HUES48 (cell line): ENCODE measurements at regions not wholly inside any gene's neighbourhood (a gene's known extent, or its start where the extent isn't known, plus 50 kb on each side); places are given as distances from the start of the nearest gene placed in this dataset.

Source experiments
- H3K27ac ChIP-seq: one replicate; pipeline ENCODE4 v1.7.0; 2013; ENCODE audit warnings: low read depth, low read length, inconsistent platforms
- H3K27me3 ChIP-seq: 2 replicates; pipeline ENCODE4 v1.6.1; 2013; ENCODE audit warnings: mild to moderate bottlenecking, low read length; ENCODE audit not compliant: control insufficient read depth, insufficient read depth
- H3K36me3 ChIP-seq: 2 replicates; pipeline ENCODE4 v1.6.1; 2013; ENCODE audit warnings: low read length; ENCODE audit not compliant: control insufficient read depth, insufficient read depth
- H3K4me1 ChIP-seq: 2 replicates; pipeline ENCODE4 v1.6.1; 2013; ENCODE audit warnings: mild to moderate bottlenecking, low read length; ENCODE audit not compliant: control insufficient read depth, insufficient read depth
- H3K4me3 ChIP-seq: 2 replicates; pipeline ENCODE4 v1.5.1; 2013; ENCODE audit warnings: mild to moderate bottlenecking, low read depth, low read length
- H3K9ac ChIP-seq: 2 replicates; pipeline ENCODE4 v1.6.1; 2013; ENCODE audit warnings: mild to moderate bottlenecking, low read depth, low read length, moderate library complexity
- H3K9me3 ChIP-seq: 2 replicates; pipeline ENCODE4 v1.6.1; 2013; ENCODE audit warnings: low read length; ENCODE audit not compliant: control insufficient read depth, insufficient read depth

DNA sequence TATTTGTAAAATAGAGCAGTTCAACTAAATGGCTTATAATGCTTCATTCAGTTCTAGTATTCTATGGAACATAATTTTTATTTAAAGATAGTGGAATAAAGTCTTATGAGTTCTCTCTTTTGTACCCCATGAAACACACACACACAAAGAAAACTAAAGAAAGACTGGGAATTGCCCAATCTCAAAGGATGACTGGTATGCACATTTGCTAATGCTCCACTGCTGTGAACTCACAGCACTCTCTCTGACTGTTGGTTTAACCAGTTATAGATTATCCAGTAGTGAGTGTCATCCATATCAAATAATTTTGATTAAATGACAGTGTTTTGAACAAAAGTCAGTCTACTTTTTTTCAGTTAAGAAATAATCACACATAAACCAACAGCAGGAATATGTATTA is 1082.4 kb upstream of the B3GALT2 start:
- peaks cover 7% of the 10 kb centered on the region; the same call in 1 of the 2 replicates for H3K9me3 ChIP-seq
- no peaks in the 10 kb centered on the region for H3K36me3 ChIP-seq
- H3K27ac ChIP-seq, result no peak overlapping the region
- no peaks in the 10 kb centered on the region for H3K27me3 ChIP-seq
- no peak overlapping the region for H3K4me3 ChIP-seq
- no peak overlapping the region for H3K9ac ChIP-seq
- no peaks in the 10 kb centered on the region for H3K4me1 ChIP-seq

DNA sequence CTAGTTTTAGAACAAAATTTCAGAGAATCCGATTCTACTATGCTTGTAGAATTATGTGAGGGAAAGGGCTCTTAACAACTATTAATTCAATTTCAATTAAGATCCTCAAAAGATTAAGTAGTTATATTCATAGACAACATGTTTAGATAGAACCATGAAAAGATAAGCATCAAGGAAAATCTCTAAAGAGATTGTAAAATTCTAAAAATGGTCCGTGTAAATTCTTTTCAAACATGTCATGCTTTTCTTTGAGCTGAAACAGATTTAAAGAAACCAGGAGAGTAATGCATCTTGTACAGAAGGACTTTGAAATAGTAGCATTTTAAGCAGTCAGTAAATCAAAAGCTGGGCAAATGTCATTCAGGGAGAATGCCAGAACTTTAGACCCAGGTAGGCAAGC is 1080.6 kb upstream of the B3GALT2 start:
- no peaks in the 10 kb centered on the region for H3K36me3 ChIP-seq
- H3K4me1 ChIP-seq, result no peaks in the 10 kb centered on the region
- H3K9ac ChIP-seq, result no peak overlapping the region
- H3K27me3 ChIP-seq, result no peaks in the 10 kb centered on the region
- no peak overlapping the region for H3K4me3 ChIP-seq
- peaks cover 15% of the 10 kb centered on the region; the same call in 1 of the 2 replicates for H3K9me3 ChIP-seq
- H3K27ac ChIP-seq, result no peak overlapping the region

DNA sequence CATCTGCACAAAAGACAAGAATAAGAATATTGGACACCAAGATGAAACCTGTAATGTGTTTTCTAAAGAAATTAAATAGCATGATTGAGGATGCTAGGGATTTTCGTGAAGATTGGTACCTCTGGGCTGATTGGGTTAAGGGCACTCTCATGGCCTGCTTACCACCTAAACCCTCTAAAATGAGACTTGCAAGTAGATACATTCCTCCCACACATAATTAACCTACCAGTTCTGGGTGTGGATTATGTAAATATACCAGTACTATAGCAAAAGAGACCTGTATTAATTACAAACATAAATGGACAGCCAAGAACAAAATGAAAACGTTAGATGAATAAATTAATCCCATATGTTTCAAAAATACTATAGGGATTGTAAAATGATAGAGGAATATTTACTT is 1069.6 kb upstream of the B3GALT2 start:
- no peaks in the 10 kb centered on the region for H3K36me3 ChIP-seq
- no peaks in the 10 kb centered on the region for H3K9me3 ChIP-seq
- no peak overlapping the region for H3K9ac ChIP-seq
- H3K27ac ChIP-seq, result no peak overlapping the region
- no peak overlapping the region for H3K4me3 ChIP-seq
- no peaks in the 10 kb centered on the region for H3K27me3 ChIP-seq
- H3K4me1 ChIP-seq, result no peaks in the 10 kb centered on the region

DNA sequence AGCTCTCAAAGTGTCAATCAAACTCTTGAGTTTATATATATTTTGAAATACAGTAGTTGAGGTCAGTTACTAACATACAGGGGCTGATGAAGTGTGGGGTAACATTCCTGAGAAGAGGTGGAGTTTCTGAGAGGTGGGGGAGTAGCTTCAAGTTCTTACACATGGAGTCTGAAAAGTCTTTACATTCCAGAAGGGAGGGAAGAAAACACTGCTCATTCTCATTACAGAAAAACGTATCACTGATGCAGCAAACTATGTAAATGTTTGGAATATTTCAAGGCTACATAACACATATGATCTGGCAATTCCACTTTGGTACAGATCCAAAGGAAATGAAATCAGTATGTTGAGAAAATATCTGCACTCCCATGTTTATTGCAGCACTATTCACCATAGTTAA is 1065.8 kb upstream of the B3GALT2 start:
- H3K9me3 ChIP-seq, result no peaks in the 10 kb centered on the region
- no peaks in the 10 kb centered on the region for H3K4me1 ChIP-seq
- H3K27ac ChIP-seq, result no peak overlapping the region
- H3K9ac ChIP-seq, result no peak overlapping the region
- H3K36me3 ChIP-seq, result no peaks in the 10 kb centered on the region
- H3K4me3 ChIP-seq, result no peak overlapping the region
- H3K27me3 ChIP-seq, result no peaks in the 10 kb centered on the region

DNA sequence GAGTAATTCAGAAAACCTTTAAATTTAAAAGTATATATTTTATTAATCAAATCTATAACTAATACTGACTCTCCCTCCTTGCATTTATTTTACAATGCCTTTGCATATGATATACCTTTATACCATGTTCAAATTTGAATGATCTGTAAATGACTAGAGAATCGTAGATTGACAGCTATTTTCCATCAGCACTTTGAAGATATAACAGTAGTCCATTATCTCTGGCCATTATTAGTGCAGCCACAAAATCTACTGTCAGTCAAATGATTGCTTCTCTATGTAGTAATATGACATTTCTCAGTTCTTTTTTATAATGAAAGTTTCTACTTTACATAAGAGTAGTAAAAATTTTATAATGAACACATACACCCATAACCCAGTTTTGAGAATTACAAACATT is 1054.8 kb upstream of the B3GALT2 start:
- H3K27ac ChIP-seq, result no peak overlapping the region
- no peak overlapping the region for H3K4me3 ChIP-seq
- H3K36me3 ChIP-seq, result no peaks in the 10 kb centered on the region
- H3K27me3 ChIP-seq, result no peaks in the 10 kb centered on the region
- no peak overlapping the region for H3K9ac ChIP-seq
- no peaks in the 10 kb centered on the region for H3K4me1 ChIP-seq
- no peaks in the 10 kb centered on the region for H3K9me3 ChIP-seq

DNA sequence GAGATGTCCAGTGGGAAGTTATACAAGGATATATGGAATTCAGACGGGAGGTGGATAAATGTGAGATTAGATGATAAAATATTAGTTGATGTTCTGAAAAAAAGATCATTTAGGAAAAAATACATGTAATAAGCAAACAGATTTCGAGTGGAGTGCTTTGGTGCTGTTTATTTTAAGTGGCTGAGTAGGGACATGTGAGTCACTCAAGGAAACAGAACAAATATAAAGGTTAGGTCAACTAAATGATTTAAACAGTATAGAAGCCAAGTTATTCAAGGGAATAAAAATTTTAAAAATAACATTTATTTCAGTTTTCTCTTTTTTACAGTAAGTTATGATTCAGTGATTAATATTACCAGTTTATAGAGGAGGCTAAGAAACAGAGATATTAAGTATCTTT is 1046.7 kb upstream of the B3GALT2 start:
- H3K9ac ChIP-seq, result no peak overlapping the region
- H3K4me1 ChIP-seq, result no peaks in the 10 kb centered on the region
- no peak overlapping the region for H3K4me3 ChIP-seq
- H3K9me3 ChIP-seq, result no peaks in the 10 kb centered on the region
- H3K27me3 ChIP-seq, result no peaks in the 10 kb centered on the region
- no peaks in the 10 kb centered on the region for H3K36me3 ChIP-seq
- H3K27ac ChIP-seq, result no peak overlapping the region

DNA sequence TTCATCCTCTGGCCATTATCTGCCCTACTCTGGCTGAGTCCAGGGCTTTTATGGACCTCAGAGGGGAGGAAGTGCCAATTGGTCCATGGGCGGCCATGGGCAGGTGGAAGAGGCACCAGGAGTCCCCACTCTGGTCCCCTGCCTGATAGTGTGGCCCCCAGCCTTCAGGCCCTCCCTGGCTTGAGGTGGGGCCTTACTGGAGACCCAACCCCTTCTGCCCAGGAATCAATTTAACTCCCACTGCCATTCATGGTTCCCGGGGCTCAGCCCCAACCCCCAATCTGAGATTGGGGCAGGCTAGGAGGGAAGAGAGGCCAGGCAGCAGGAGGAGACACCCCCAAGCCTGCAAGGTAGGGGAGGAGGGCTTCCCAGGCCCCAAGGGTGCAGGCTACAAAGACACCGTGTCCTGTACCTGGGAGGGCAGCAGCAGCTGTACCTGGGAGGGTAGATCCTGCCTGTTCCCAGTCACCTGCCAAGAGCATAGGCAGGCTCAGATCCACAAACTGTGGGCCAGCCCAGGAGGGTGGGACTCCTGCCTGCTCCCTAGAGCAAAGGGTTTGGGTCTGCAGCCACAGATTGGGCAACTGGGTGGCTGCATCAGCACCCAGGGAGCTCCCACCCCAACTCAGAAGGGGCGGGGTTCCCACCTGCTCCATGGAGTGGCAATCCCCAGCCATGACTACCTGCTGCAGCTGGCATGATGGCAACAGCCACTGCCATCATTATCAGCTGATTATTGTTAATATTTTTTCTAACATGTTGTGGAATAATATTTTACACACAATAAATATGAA is 1044.1 kb upstream of the B3GALT2 start:
- Histone ChIP-seq H3K9ac (no peak overlapping the region), H3K36me3 (no peaks in the 10 kb centered on the region), H3K4me3 (no peak overlapping the region), H3K4me1 (no peaks in the 10 kb centered on the region), H3K27ac (no peak overlapping the region), H3K27me3 (no peaks in the 10 kb centered on the region), H3K9me3 (no peaks in the 10 kb centered on the region)

DNA sequence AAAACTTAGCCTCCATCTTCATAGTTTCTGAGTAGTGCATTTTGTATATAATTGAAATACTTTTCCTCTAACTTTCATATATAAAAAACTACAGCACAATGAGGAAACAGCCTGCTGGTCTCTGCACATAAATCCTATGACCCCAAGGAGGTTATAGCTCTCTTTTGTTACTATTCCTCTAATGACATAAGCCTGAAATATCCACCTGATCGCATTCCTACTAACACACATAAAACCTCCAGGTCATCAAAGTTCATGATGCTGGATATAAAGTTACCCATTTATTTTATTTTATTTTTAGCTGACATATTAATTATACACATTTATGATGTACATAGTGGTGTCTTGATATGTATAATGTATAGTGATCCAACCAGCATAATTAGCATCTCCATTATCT is 1042.0 kb upstream of the B3GALT2 start:
- Histone ChIP-seq H3K9me3 (no peaks in the 10 kb centered on the region), H3K36me3 (no peaks in the 10 kb centered on the region), H3K9ac (no peak overlapping the region), H3K4me1 (no peaks in the 10 kb centered on the region), H3K27me3 (no peaks in the 10 kb centered on the region), H3K27ac (no peak overlapping the region), H3K4me3 (no peak overlapping the region)

DNA sequence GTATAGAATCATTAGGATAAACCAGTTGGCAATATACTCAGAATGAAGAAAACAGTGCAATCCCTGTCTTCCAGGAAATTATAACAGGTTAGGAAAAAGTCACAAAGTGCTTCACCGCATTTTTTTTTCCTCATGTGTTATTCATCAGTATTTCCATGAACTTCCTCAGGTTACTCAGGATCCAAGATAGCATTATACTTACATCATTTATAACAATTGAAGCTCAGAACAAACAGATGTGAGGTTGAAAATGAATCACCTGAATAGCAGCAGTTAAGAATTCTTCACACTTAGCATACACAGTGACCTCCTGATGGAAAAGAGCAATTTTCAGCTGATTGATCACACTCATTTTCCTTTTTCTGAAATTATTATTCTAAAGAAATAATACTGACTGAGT is 1040.7 kb upstream of the B3GALT2 start:
- Histone ChIP-seq H3K9me3 (no peaks in the 10 kb centered on the region), H3K4me1 (no peaks in the 10 kb centered on the region), H3K9ac (no peak overlapping the region), H3K27ac (no peak overlapping the region), H3K36me3 (no peaks in the 10 kb centered on the region), H3K27me3 (no peaks in the 10 kb centered on the region), H3K4me3 (no peak overlapping the region)

DNA sequence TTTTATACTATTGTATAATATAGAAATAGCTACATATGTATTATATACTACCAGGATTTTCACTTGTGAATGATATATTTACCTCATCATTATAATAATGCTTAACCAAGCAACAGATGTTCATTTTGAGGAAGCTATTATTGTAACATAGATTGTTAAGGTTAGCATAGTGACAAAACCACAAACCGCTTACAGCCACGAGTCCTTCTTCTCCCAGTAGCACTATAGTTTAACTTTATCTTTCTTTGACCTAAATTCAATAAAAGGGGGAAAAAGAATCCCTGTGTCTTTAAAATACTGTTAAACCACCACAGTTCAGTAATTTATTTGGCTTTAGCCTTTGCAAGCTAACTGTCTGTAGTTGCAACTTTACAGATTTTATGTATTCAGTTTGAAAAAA is 1039.4 kb upstream of the B3GALT2 start:
- no peak overlapping the region for H3K9ac ChIP-seq
- H3K4me3 ChIP-seq, result no peak overlapping the region
- H3K4me1 ChIP-seq, result no peaks in the 10 kb centered on the region
- no peaks in the 10 kb centered on the region for H3K36me3 ChIP-seq
- no peaks in the 10 kb centered on the region for H3K9me3 ChIP-seq
- no peak overlapping the region for H3K27ac ChIP-seq
- H3K27me3 ChIP-seq, result no peaks in the 10 kb centered on the region

DNA sequence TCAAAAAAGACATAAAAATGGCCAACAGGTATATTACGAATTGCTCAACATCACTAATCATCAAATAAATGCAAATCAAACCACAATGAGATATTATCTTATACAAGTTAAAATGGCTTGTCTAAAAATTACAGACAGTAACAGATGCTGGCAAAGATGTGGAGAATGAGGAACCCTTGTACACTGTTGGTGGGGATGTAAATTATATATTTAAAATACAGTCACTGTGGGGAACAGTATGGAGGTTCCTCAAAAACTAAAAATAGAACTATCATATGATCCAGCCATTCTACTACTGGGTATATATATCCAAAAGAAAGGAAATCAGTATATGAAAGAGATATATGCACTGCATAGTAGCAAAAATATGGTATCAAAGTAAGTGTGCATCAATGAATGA is 1037.2 kb upstream of the B3GALT2 start:
- H3K4me1 ChIP-seq, result no peaks in the 10 kb centered on the region
- no peak overlapping the region for H3K9ac ChIP-seq
- H3K27me3 ChIP-seq, result no peaks in the 10 kb centered on the region
- H3K36me3 ChIP-seq, result no peaks in the 10 kb centered on the region
- H3K4me3 ChIP-seq, result no peak overlapping the region
- no peak overlapping the region for H3K27ac ChIP-seq
- H3K9me3 ChIP-seq, result no peaks in the 10 kb centered on the region
